NCI-H187 treated with DMSO at 0.1 percent for 48 hours (cell line): ENCODE measurements at regions not wholly inside any gene's neighbourhood (a gene's known extent, or its start where the extent isn't known, plus 50 kb on each side); places are given as distances from the start of the nearest gene placed in this dataset.

Experiments
- DNase-seq: peaks from one replicate; lab custom pipeline; 2025; lab: John Stamatoyannopoulos, UW

GRCh38 chr6:142561511-142562265 is 259.9 kb downstream of the ADGRG6 start:
- no peak for DNase-seq

GRCh38 chr6:142562865-142563264 is 261.1 kb downstream of the ADGRG6 start:
- DNase-seq: no peak

GRCh38 chr6:142566628-142567396 is 265.0 kb downstream of the ADGRG6 start:
- DNase-seq: no peak

GRCh38 chr6:142567461-142567860 is 265.7 kb downstream of the ADGRG6 start:
- no peak for DNase-seq

- no peak for DNase-seq
Observed at GRCh38 chr6:142568857-142569597, 267.2 kb downstream of the ADGRG6 start.

- DNase-seq: no peak
Observed at GRCh38 chr6:142569676-142570075, 267.9 kb downstream of the ADGRG6 start.

GRCh38 chr6:142570221-142570671 is 268.4 kb downstream of the ADGRG6 start:
- DNase-seq: no peak

GRCh38 chr6:142592876-142593275 is 291.1 kb downstream of the ADGRG6 start:
- DNase-seq: no peak

- no peak for DNase-seq
Observed at GRCh38 chr6:142597836-142598235, 296.0 kb downstream of the ADGRG6 start.

- no peak for DNase-seq
Observed at GRCh38 chr6:142601427-142601826, 299.6 kb downstream of the ADGRG6 start.

- no peak for DNase-seq
Observed at GRCh38 chr6:142602972-142603371, 301.2 kb downstream of the ADGRG6 start.

GRCh38 chr6:142605922-142606485 is 304.2 kb downstream of the ADGRG6 start:
- DNase-seq: no peak

- no peak for DNase-seq
Observed at GRCh38 chr6:142612956-142613355, 311.1 kb downstream of the ADGRG6 start.

GRCh38 chr6:142613981-142614380 is 312.2 kb downstream of the ADGRG6 start:
- no peak for DNase-seq

GRCh38 chr6:142617158-142617557 is 315.4 kb downstream of the ADGRG6 start:
- no peak for DNase-seq

- no peak for DNase-seq
Observed at GRCh38 chr6:142621822-142622221, 320.0 kb downstream of the ADGRG6 start.

GRCh38 chr6:142624978-142625715 is 319.8 kb downstream of the HIVEP2 start:
- DNase-seq: no peak

- no peak for DNase-seq
Observed at GRCh38 chr6:142627474-142627873, 317.5 kb downstream of the HIVEP2 start.

- no peak for DNase-seq
Observed at GRCh38 chr6:142631517-142632385, 313.2 kb downstream of the HIVEP2 start.

- DNase-seq: no peak
Observed at GRCh38 chr6:142633317-142633716, 311.7 kb downstream of the HIVEP2 start.

- no peak for DNase-seq
Observed at GRCh38 chr6:142635130-142635529, 309.8 kb downstream of the HIVEP2 start.
